Hepatocyte (in vitro differentiated cells): ENCODE measurements at regions not wholly inside any gene's neighbourhood (a gene's known extent, or its start where the extent isn't known, plus 50 kb on each side); places are given as distances from the start of the nearest gene placed in this dataset.

Source experiments
- CTCF ChIP-seq: fragments of 200-600 bp; sonication (generic); IDR thresholded peaks from 2 replicates; pipeline ENCODE4 v1.5.1; 2016; ENCODE audit warnings: antibody characterized with exemption, mild to moderate bottlenecking; ENCODE audit not compliant: poor library complexity
- EZH2 ChIP-seq: fragments of 200-600 bp; sonication (generic); IDR thresholded peaks from 2 replicates; pipeline ENCODE4 v1.6.1; 2016; ENCODE audit warnings: antibody characterized with exemption, mild to moderate bottlenecking, borderline replicate concordance
- EZH2phosphoT487 ChIP-seq: fragments of 200-600 bp; sonication (generic); IDR thresholded peaks from one replicate; pipeline ENCODE4 v1.6.1; 2018; ENCODE audit warnings: antibody characterized with exemption, mild to moderate bottlenecking, low read depth, moderate library complexity; ENCODE audit not compliant: unreplicated experiment, severe bottlenecking

- no peak for TF ChIP-seq CTCF
- TF ChIP-seq EZH2phosphoT487: no peak
- no peak for TF ChIP-seq EZH2
Observed at GRCh38 chr10:29033311-29033940, 255.4 kb upstream of the LYZL1 start.
